ENCODE measurements at regions not wholly inside any gene's neighbourhood (a gene's known extent, or its start where the extent isn't known, plus 50 kb on each side); places are given as distances from the start of the nearest gene placed in this dataset.

DNA sequence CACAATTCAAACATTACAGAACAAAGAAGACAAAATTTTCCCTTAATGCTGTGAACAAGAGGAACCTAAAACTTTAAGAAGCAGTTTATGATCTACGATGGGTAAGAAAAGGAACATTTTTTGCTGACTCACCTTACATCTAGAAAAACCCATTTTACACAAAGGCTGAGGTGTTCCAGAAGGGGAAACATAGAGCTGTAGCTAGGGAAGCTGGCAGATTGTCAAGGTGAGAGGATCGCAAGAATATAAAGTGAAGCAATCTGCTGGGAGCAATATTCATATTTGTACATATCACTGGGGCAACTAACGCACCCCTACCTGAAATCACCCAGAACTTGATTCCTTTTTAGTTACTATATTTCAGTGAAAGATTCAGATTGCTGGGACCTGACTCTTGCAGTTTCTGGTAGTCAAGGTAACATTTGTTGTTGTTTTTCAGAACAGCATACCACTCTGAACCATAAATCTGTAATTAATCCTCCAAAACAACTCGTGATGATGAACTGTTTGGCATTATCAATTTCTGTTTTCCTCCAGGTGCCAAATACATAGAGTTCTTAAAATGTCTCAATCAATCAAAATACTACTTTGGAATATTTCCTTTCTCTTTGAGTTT is 184.1 kb upstream of the LRRC3B start:
- Histone ChIP-seq H3K9me3 (ENCODE audit: low read length) (no peaks in the 10 kb centered on the region), H4K20me1 (ENCODE audit: insufficient read depth, low read depth, low read length) (no peaks in the 10 kb centered on the region)

DNA sequence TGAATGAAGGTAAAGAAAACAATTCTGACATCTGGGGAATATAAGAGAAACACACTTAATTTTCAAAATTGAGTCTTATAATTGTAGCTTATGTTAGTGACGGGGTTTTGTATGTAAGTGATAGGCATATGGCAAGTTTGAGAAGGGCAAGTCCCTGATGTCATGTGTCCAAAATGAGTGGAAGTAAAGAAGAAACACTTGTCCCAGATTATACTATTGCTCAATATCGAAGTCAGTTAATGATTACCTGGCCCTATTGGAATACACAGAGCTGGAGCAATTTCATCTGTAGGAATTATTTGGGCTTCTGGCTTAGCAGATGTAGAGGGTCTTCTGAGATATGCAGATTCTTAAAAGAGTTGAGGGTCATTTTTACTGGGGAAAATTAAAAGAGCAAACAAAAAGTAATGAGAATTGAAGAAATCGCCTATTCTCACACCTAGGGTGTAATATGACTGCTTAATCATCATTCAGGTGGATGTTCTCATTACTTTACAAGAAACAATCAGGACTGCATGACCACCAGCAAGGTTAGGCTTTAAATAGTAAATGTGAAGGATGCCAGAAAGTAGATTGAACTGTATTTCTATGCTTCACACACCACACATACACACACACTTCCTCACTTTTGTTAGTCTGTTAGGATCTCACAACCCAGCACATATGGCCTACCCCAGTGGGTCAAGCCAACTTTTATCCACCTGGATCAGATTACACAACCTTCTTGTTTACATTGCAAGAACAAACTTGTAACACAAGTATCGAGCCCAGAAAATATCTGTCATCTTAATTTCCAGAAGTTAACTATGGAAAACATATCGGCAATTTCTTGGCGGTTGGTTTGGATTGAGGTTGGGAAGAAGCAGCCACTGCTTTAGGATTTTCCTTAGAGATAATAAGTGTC is 183.3 kb upstream of the LRRC3B start:
- Histone ChIP-seq H3K4me3 (ENCODE audit: low read length) (no peak overlapping the region), H3K4me1 (ENCODE audit: low read length) (no peaks in the 10 kb centered on the region), H3K9ac (ENCODE audit: low read length) (no peak overlapping the region), H3K36me3 (ENCODE audit: insufficient read depth, low read length) (no peaks in the 10 kb centered on the region), H2AFZ (ENCODE audit: low read length) (no peak overlapping the region), H3K27ac (ENCODE audit: low read length) (no peak overlapping the region), H3K79me2 (ENCODE audit: low read length) (no peaks in the 10 kb centered on the region), H3K9me2 (replicated peaks; ENCODE audit: insufficient read depth, low read length) (no peaks in the 10 kb centered on the region), H4K20me1 (ENCODE audit: insufficient read depth, low read depth, low read length) (no peaks in the 10 kb centered on the region), H3K9me3 (ENCODE audit: low read length) (no peaks in the 10 kb centered on the region), H3K27me3 (ENCODE audit: low read length) (no peaks in the 10 kb centered on the region), H3K4me2 (ENCODE audit: low read depth, low read length, poor library complexity, severe bottlenecking) (no peak overlapping the region)
- no peak for DNase-seq

More for the DNA sequence above, 184.1 kb upstream of the LRRC3B start:
- no peaks in the 10 kb centered on the region for H3K36me3 ChIP-seq (ENCODE audit: insufficient read depth, low read length)
- H3K27me3 ChIP-seq (ENCODE audit: low read length): no peaks in the 10 kb centered on the region
- H3K27ac ChIP-seq (ENCODE audit: low read length): no peak overlapping the region
- no peaks in the 10 kb centered on the region for H3K9me2 ChIP-seq (replicated peaks; ENCODE audit: insufficient read depth, low read length)
- H3K79me2 ChIP-seq (ENCODE audit: low read length): no peaks in the 10 kb centered on the region
- DNase-seq: no peak
- no peaks in the 10 kb centered on the region for H3K4me1 ChIP-seq (ENCODE audit: low read length)
- H3K4me3 ChIP-seq (ENCODE audit: low read length): no peak overlapping the region
- no peak overlapping the region for H2AFZ ChIP-seq (ENCODE audit: low read length)
- H3K9ac ChIP-seq (ENCODE audit: low read length): no peak overlapping the region
- no peak overlapping the region for H3K4me2 ChIP-seq (ENCODE audit: low read depth, low read length, poor library complexity, severe bottlenecking)

DNA sequence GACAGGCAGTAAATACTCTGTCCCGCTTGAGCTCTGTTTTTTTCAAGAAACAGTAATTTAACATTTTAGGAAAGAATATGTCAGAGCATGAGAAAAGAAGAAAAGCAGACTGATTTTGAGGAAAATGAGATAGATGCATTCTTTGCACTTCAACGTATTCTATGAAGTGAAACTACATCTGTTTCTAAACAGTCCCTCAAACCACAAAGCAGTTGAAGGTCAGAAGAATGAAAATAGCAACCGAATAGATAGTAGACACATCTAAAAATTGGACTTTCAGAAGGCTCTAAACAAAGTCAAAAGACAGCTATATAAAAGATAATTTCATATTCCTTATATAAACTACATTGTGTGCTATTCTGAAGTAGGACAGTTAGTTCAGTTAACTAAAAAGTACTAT is 172.6 kb upstream of the LRRC3B start:
- Histone ChIP-seq H3K4me1 (ENCODE audit: low read length) (no peaks in the 10 kb centered on the region), H3K27me3 (ENCODE audit: low read length) (no peaks in the 10 kb centered on the region), H3K36me3 (ENCODE audit: insufficient read depth, low read length) (no peaks in the 10 kb centered on the region), H2AFZ (ENCODE audit: low read length) (no peak overlapping the region), H3K27ac (ENCODE audit: low read length) (no peak overlapping the region), H3K9me3 (ENCODE audit: low read length) (no peaks in the 10 kb centered on the region), H3K79me2 (ENCODE audit: low read length) (no peaks in the 10 kb centered on the region), H4K20me1 (ENCODE audit: insufficient read depth, low read depth, low read length) (no peaks in the 10 kb centered on the region), H3K4me3 (ENCODE audit: low read length) (no peak overlapping the region), H3K9ac (ENCODE audit: low read length) (no peak overlapping the region), H3K9me2 (replicated peaks; ENCODE audit: insufficient read depth, low read length) (no peaks in the 10 kb centered on the region), H3K4me2 (ENCODE audit: low read depth, low read length, poor library complexity, severe bottlenecking) (no peak overlapping the region)
- no peak for DNase-seq

DNA sequence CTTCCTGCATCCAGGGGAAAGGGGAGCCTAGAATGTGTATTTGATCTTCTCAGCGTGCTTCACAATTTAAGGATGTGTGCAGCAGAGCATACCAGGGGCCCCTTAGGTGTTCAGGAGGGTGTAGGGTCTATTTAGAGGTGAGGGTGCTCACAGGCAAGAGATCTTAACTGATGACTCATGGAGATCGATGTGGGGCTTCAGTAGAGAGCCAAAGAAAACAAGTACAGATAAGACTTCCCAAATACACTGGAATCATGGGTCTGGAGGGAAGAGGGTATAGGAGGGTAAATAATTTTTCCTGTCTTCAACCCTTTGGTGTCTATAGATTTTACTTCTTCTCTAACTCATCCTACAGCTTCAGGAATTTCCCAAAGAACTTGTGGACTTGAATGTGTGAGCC is 170.2 kb upstream of the LRRC3B start:
- Histone ChIP-seq H3K27me3 (ENCODE audit: low read length) (no peaks in the 10 kb centered on the region), H3K4me2 (ENCODE audit: low read depth, low read length, poor library complexity, severe bottlenecking) (no peak overlapping the region), H2AFZ (ENCODE audit: low read length) (no peak overlapping the region), H3K9ac (ENCODE audit: low read length) (no peak overlapping the region), H3K27ac (ENCODE audit: low read length) (no peak overlapping the region), H3K36me3 (ENCODE audit: insufficient read depth, low read length) (no peaks in the 10 kb centered on the region), H3K9me2 (replicated peaks; ENCODE audit: insufficient read depth, low read length) (no peaks in the 10 kb centered on the region), H3K4me1 (ENCODE audit: low read length) (no peaks in the 10 kb centered on the region), H3K79me2 (ENCODE audit: low read length) (no peaks in the 10 kb centered on the region), H3K9me3 (ENCODE audit: low read length) (no peaks in the 10 kb centered on the region), H4K20me1 (ENCODE audit: insufficient read depth, low read depth, low read length) (no peaks in the 10 kb centered on the region), H3K4me3 (ENCODE audit: low read length) (no peak overlapping the region)
- DNase-seq: no peak

DNA sequence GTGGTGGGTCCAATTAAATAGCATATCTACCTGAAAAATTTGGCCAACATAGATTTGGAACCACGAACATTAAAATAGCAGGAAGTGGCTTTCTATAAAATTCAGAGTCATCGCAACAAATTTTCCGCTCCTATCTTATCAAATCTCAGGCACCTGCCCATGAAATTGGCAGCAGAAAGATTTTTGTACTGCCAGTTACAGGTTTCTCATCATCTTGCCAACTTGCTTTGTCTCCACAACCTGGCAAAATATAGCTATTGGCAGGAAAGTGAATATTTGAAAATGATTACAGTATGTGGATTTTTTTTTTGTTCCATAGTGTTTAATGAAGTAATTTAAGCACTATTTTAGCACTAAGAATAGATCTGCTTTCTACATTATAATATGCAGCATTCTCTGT is 161.6 kb upstream of the LRRC3B start:
- no peaks in the 10 kb centered on the region for H4K20me1 ChIP-seq (ENCODE audit: insufficient read depth, low read depth, low read length)
- H3K4me1 ChIP-seq (ENCODE audit: low read length): no peaks in the 10 kb centered on the region
- H3K9me2 ChIP-seq (replicated peaks; ENCODE audit: insufficient read depth, low read length): no peaks in the 10 kb centered on the region
- no peak for DNase-seq
- H3K4me3 ChIP-seq (ENCODE audit: low read length): no peak overlapping the region
- no peak overlapping the region for H3K9ac ChIP-seq (ENCODE audit: low read length)
- no peak overlapping the region for H2AFZ ChIP-seq (ENCODE audit: low read length)
- H3K9me3 ChIP-seq (ENCODE audit: low read length): no peaks in the 10 kb centered on the region
- H3K27me3 ChIP-seq (ENCODE audit: low read length): no peaks in the 10 kb centered on the region
- H3K4me2 ChIP-seq (ENCODE audit: low read depth, low read length, poor library complexity, severe bottlenecking): no peak overlapping the region
- H3K36me3 ChIP-seq (ENCODE audit: insufficient read depth, low read length): no peaks in the 10 kb centered on the region
- no peak overlapping the region for H3K27ac ChIP-seq (ENCODE audit: low read length)
- no peaks in the 10 kb centered on the region for H3K79me2 ChIP-seq (ENCODE audit: low read length)

DNA sequence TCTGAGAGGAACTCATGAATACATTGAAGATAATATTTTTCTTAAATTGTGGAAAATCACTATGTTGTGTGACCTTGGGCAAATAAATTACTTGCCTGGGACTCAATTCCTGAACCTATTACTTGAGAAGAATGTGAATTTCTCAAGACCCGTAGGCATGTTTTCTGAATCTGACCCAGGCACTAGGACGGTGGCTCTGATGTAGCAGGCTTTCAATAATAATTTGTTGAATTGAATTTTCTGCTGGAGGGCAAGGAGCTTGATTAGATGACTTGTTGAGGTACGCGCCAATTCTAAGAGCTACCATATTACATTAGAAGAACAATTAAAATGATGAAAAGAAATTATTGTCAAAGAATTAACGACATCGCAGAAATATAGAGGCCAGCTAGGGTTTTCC is 150.2 kb upstream of the LRRC3B start:
- H3K4me3 ChIP-seq (ENCODE audit: low read length): no peak overlapping the region
- no peaks in the 10 kb centered on the region for H3K4me1 ChIP-seq (ENCODE audit: low read length)
- H3K9me2 ChIP-seq (replicated peaks; ENCODE audit: insufficient read depth, low read length): no peaks in the 10 kb centered on the region
- H3K9ac ChIP-seq (ENCODE audit: low read length): no peak overlapping the region
- H3K36me3 ChIP-seq (ENCODE audit: insufficient read depth, low read length): no peaks in the 10 kb centered on the region
- no peaks in the 10 kb centered on the region for H3K9me3 ChIP-seq (ENCODE audit: low read length)
- H3K79me2 ChIP-seq (ENCODE audit: low read length): no peaks in the 10 kb centered on the region
- no peak for DNase-seq
- H3K4me2 ChIP-seq (ENCODE audit: low read depth, low read length, poor library complexity, severe bottlenecking): no peak overlapping the region
- H4K20me1 ChIP-seq (ENCODE audit: insufficient read depth, low read depth, low read length): no peaks in the 10 kb centered on the region
- H3K27ac ChIP-seq (ENCODE audit: low read length): no peak overlapping the region
- H2AFZ ChIP-seq (ENCODE audit: low read length): no peak overlapping the region
- H3K27me3 ChIP-seq (ENCODE audit: low read length): no peaks in the 10 kb centered on the region

DNA sequence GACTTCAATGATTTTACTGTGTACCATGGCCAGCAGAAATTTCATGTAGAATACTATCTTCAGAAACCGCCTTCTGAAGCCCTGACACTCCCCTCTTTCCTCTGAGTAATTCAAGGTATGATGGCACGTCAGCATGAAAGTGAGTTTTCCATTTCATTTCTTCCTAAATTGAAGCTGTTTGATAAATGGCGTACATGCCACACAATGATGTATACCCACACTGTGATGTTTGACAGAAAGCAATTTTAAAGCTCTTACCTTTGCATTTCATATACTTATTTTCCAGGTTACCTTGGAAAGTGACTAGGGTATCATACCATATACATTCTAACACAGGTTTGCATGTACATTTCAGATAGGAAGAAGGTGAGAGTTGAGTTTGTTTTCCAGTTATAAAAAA is 147.9 kb upstream of the LRRC3B start:
- H3K27ac ChIP-seq (ENCODE audit: low read length): no peak overlapping the region
- no peak overlapping the region for H3K9ac ChIP-seq (ENCODE audit: low read length)
- H3K4me1 ChIP-seq (ENCODE audit: low read length): no peaks in the 10 kb centered on the region
- no peaks in the 10 kb centered on the region for H3K27me3 ChIP-seq (ENCODE audit: low read length)
- DNase-seq: no peak
- H3K79me2 ChIP-seq (ENCODE audit: low read length): no peaks in the 10 kb centered on the region
- H3K9me3 ChIP-seq (ENCODE audit: low read length): no peaks in the 10 kb centered on the region
- no peaks in the 10 kb centered on the region for H3K9me2 ChIP-seq (replicated peaks; ENCODE audit: insufficient read depth, low read length)
- no peak overlapping the region for H3K4me3 ChIP-seq (ENCODE audit: low read length)
- no peak overlapping the region for H2AFZ ChIP-seq (ENCODE audit: low read length)
- H3K4me2 ChIP-seq (ENCODE audit: low read depth, low read length, poor library complexity, severe bottlenecking): no peak overlapping the region
- H3K36me3 ChIP-seq (ENCODE audit: insufficient read depth, low read length): no peaks in the 10 kb centered on the region
- H4K20me1 ChIP-seq (ENCODE audit: insufficient read depth, low read depth, low read length): no peaks in the 10 kb centered on the region

DNA sequence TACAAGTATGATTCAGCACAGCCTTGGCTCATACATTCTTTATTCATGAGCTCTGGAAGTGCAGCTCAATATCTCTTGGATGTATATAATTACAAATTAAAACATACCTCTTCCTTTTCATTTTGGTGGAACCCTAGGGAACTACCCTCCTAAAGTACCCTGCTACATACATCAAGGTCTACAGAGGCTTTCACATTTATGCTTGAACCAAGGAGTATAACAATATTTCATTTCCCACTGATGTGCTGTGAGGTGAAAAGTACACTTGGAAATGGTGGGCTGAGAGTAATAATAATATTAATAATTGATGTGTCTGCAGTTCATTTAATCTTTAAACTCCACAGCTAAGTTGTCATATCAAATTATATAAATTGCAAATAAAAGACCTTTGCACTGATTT is 142.2 kb upstream of the LRRC3B start:
- Histone ChIP-seq H3K79me2 (ENCODE audit: low read length) (no peaks in the 10 kb centered on the region), H3K4me2 (ENCODE audit: low read depth, low read length, poor library complexity, severe bottlenecking) (no peak overlapping the region), H4K20me1 (ENCODE audit: insufficient read depth, low read depth, low read length) (no peaks in the 10 kb centered on the region), H3K9me2 (replicated peaks; ENCODE audit: insufficient read depth, low read length) (no peaks in the 10 kb centered on the region), H2AFZ (ENCODE audit: low read length) (no peak overlapping the region), H3K27ac (ENCODE audit: low read length) (no peak overlapping the region), H3K4me1 (ENCODE audit: low read length) (no peaks in the 10 kb centered on the region), H3K36me3 (ENCODE audit: insufficient read depth, low read length) (no peaks in the 10 kb centered on the region), H3K9me3 (ENCODE audit: low read length) (no peaks in the 10 kb centered on the region), H3K27me3 (ENCODE audit: low read length) (no peaks in the 10 kb centered on the region), H3K9ac (ENCODE audit: low read length) (no peak overlapping the region), H3K4me3 (ENCODE audit: low read length) (no peak overlapping the region)
- DNase-seq: no peak

Measured in Karpas-422 (cell line).